Mammary epithelial cell (primary cell): ENCODE measurements at regions not wholly inside any gene's neighbourhood (a gene's known extent, or its start where the extent isn't known, plus 50 kb on each side); places are given as distances from the start of the nearest gene placed in this dataset.

Source experiments
- EZH2 ChIP-seq: IDR thresholded peaks from 2 replicates; pipeline ENCODE4 v1.6.1; 2012; ENCODE audit warnings: low read length, inconsistent platforms, borderline replicate concordance
- TF ChIP-seq, protein P1 (sequence below), 2 donors: IDR thresholded peaks in 1 of 2; conservative IDR thresholded peaks in 1 of 2; 2 replicates each; pipeline ENCODE4 v1.5.1; 2011 to 2012; ENCODE audit warnings: inconsistent platforms in 2 of 2, low read length in 2 of 2, mild to moderate bottlenecking in 2 of 2, control low read depth in 1 of 2, low read depth in 1 of 2; ENCODE audit not compliant: insufficient read depth in 1 of 2; ENCODE audit errors: extremely low read depth in 1 of 2

- TF ChIP-seq, protein P1, sequence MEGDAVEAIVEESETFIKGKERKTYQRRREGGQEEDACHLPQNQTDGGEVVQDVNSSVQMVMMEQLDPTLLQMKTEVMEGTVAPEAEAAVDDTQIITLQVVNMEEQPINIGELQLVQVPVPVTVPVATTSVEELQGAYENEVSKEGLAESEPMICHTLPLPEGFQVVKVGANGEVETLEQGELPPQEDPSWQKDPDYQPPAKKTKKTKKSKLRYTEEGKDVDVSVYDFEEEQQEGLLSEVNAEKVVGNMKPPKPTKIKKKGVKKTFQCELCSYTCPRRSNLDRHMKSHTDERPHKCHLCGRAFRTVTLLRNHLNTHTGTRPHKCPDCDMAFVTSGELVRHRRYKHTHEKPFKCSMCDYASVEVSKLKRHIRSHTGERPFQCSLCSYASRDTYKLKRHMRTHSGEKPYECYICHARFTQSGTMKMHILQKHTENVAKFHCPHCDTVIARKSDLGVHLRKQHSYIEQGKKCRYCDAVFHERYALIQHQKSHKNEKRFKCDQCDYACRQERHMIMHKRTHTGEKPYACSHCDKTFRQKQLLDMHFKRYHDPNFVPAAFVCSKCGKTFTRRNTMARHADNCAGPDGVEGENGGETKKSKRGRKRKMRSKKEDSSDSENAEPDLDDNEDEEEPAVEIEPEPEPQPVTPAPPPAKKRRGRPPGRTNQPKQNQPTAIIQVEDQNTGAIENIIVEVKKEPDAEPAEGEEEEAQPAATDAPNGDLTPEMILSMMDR (conservative IDR thresholded peaks at IDR 0.05 in 1 of 2, IDR thresholded peaks at IDR 0.05 in 1 of 2; ENCODE audit: extremely low read depth in 1 of 2, insufficient read depth in 1 of 2, low read depth in 1 of 2, low read length in 2 of 2) = no peak
- no peak for TF ChIP-seq EZH2
Observed at GRCh38 chr4:188680667-188681063, 541.4 kb downstream of the TRIML1 start.
